ENCODE measurements at regions not wholly inside any gene's neighbourhood (a gene's known extent, or its start where the extent isn't known, plus 50 kb on each side); places are given as distances from the start of the nearest gene placed in this dataset.

GRCh38 chr7:47045207-47046051 lies 536.5 kb downstream of the TNS3 start:
- no peak for TF ChIP-seq IRF2 (CRISPR knock-in tag; IDR thresholded peaks at IDR 0.05; ENCODE audit: borderline replicate concordance, low read depth)
- TF ChIP-seq NR1H2 (CRISPR knock-in tag; IDR thresholded peaks at IDR 0.05), result no peak
- TF ChIP-seq, protein P1, sequence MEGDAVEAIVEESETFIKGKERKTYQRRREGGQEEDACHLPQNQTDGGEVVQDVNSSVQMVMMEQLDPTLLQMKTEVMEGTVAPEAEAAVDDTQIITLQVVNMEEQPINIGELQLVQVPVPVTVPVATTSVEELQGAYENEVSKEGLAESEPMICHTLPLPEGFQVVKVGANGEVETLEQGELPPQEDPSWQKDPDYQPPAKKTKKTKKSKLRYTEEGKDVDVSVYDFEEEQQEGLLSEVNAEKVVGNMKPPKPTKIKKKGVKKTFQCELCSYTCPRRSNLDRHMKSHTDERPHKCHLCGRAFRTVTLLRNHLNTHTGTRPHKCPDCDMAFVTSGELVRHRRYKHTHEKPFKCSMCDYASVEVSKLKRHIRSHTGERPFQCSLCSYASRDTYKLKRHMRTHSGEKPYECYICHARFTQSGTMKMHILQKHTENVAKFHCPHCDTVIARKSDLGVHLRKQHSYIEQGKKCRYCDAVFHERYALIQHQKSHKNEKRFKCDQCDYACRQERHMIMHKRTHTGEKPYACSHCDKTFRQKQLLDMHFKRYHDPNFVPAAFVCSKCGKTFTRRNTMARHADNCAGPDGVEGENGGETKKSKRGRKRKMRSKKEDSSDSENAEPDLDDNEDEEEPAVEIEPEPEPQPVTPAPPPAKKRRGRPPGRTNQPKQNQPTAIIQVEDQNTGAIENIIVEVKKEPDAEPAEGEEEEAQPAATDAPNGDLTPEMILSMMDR (IDR thresholded peaks at IDR 0.05), result no peak
- TF ChIP-seq FOXP4 (CRISPR knock-in tag; IDR thresholded peaks at IDR 0.05), result no peak
- no peak for TF ChIP-seq RELA (CRISPR knock-in tag; IDR thresholded peaks at IDR 0.05; ENCODE audit: borderline replicate concordance)
- TF ChIP-seq FOXP1 (CRISPR knock-in tag; IDR thresholded peaks at IDR 0.05; ENCODE audit: borderline replicate concordance), result no peak
- no peak for TF ChIP-seq ZNF121 (CRISPR knock-in tag; IDR thresholded peaks at IDR 0.05)
